Loucy (cell line): ENCODE measurements at regions not wholly inside any gene's neighbourhood (a gene's known extent, or its start where the extent isn't known, plus 50 kb on each side); places are given as distances from the start of the nearest gene placed in this dataset.

ENCODE experiments used
- H2AFZ ChIP-seq: fragments of 200-600 bp; sonication (generic); 2 replicates; pipeline ENCODE4 v1.6.0; 2016; ENCODE audit warnings: antibody characterized with exemption, mild to moderate bottlenecking, low read length, moderate library complexity
- H3F3A ChIP-seq: fragments of 200-600 bp; 2 replicates; pipeline ENCODE4 v1.6.0; 2016; ENCODE audit warnings: antibody characterized with exemption, low read depth, mild to moderate bottlenecking
- H3K27me3 ChIP-seq: fragments of 200-600 bp; sonication (generic); 2 replicates; pipeline ENCODE4 v1.6.1; 2014; ENCODE audit warnings: low read length, mild to moderate bottlenecking; ENCODE audit not compliant: insufficient read depth, poor library complexity, severe bottlenecking
- H3K36me3 ChIP-seq: fragments of 200-600 bp; sonication (generic); 2 replicates; pipeline ENCODE4 v1.6.1; 2016; ENCODE audit warnings: low read length; ENCODE audit not compliant: insufficient read depth
- H3K4me1 ChIP-seq: fragments of 200-600 bp; sonication (generic); 2 replicates; pipeline ENCODE4 v1.5.1; 2014; ENCODE audit warnings: low read length, mild to moderate bottlenecking; ENCODE audit not compliant: insufficient read depth, poor library complexity, severe bottlenecking
- H3K4me2 ChIP-seq: fragments of 200-600 bp; sonication (generic); 2 replicates; pipeline ENCODE4 v1.6.0; 2014; ENCODE audit warnings: antibody characterized with exemption, low read length, low read depth, mild to moderate bottlenecking; ENCODE audit not compliant: poor library complexity, severe bottlenecking
- H3K4me3 ChIP-seq: fragments of 200-600 bp; sonication (generic); 2 replicates; pipeline ENCODE4 v1.5.1; 2014; ENCODE audit warnings: low read length, mild to moderate bottlenecking, mixed read lengths; ENCODE audit not compliant: poor library complexity, severe bottlenecking
- H3K79me2 ChIP-seq: fragments of 200-600 bp; sonication (generic); 2 replicates; pipeline ENCODE4 v1.6.1; 2014; ENCODE audit warnings: low read length; ENCODE audit not compliant: insufficient read depth
- H3K9ac ChIP-seq: fragments of 200-600 bp; sonication (generic); 2 replicates; pipeline ENCODE4 v1.6.0; 2014; ENCODE audit warnings: mild to moderate bottlenecking, low read depth, low read length, moderate library complexity; ENCODE audit not compliant: poor library complexity, severe bottlenecking
- H3K9me2 ChIP-seq: fragments of 200-600 bp; sonication (generic); replicated peaks from 2 replicates; pipeline ENCODE4 v1.6.1; 2016; ENCODE audit warnings: low read depth, low read length, mixed read lengths
- H3K9me3 ChIP-seq: fragments of 200-600 bp; sonication (generic); 2 replicates; pipeline ENCODE4 v1.6.1; 2014; ENCODE audit warnings: mild to moderate bottlenecking, antibody characterized with exemption, low read length, low read depth; ENCODE audit not compliant: insufficient read depth
- H4K20me1 ChIP-seq: fragments of 200-600 bp; sonication (generic); 2 replicates; pipeline ENCODE4 v1.6.0; 2014; ENCODE audit warnings: antibody characterized with exemption, low read length, mild to moderate bottlenecking; ENCODE audit not compliant: insufficient read depth, poor library complexity, severe bottlenecking
- CTCF ChIP-seq: fragments of 200-600 bp; sonication (generic); conservative IDR thresholded peaks from 2 replicates; pipeline ENCODE4 v1.5.1; 2014; ENCODE audit warnings: mild to moderate bottlenecking, antibody characterized with exemption, low read length
- EZH2phosphoT487 ChIP-seq: fragments of 200-600 bp; IDR thresholded peaks from 2 replicates; pipeline ENCODE4 v1.6.1; 2018; ENCODE audit warnings: antibody characterized with exemption, mild to moderate bottlenecking, moderate library complexity, borderline replicate concordance

GRCh38 chr12:5204831-5205230 is 161.2 kb downstream of the KCNA5 start:
- Histone ChIP-seq H3K36me3 (no peaks in the 10 kb centered on the region), H3K4me2 (no peak overlapping the region), H2AFZ (no peak overlapping the region), H3K27me3 (no peaks in the 10 kb centered on the region), H4K20me1 (no peaks in the 10 kb centered on the region), H3K9me2 (no peaks in the 10 kb centered on the region), H3F3A (no peaks in the 10 kb centered on the region), H3K79me2 (no peaks in the 10 kb centered on the region), H3K4me3 (no peak overlapping the region), H3K9ac (no peak overlapping the region), H3K4me1 (no peaks in the 10 kb centered on the region), H3K9me3 (no peaks in the 10 kb centered on the region)
- TF ChIP-seq EZH2phosphoT487 (no peak), CTCF (no peak)

- H2AFZ ChIP-seq = no peak overlapping the region
- H3K4me1 ChIP-seq = no peaks in the 10 kb centered on the region
Measured at GRCh38 chr12:5206401-5207175, 162.9 kb downstream of the KCNA5 start.

GRCh38 chr12:5210179-5210922 is 166.7 kb downstream of the KCNA5 start:
- Histone ChIP-seq H3F3A (no peaks in the 10 kb centered on the region), H3K79me2 (no peaks in the 10 kb centered on the region), H3K27me3 (no peaks in the 10 kb centered on the region), H3K4me1 (no peaks in the 10 kb centered on the region), H3K9me2 (no peaks in the 10 kb centered on the region), H3K4me3 (no peak overlapping the region), H3K36me3 (no peaks in the 10 kb centered on the region), H4K20me1 (no peaks in the 10 kb centered on the region), H2AFZ (no peak overlapping the region), H3K4me2 (no peak overlapping the region), H3K9ac (no peak overlapping the region), H3K9me3 (no peaks in the 10 kb centered on the region)
- no peak for TF ChIP-seq EZH2phosphoT487
- no peak for TF ChIP-seq CTCF

More at GRCh38 chr12:5206401-5207175, 162.9 kb downstream of the KCNA5 start:
- no peak overlapping the region for H3K4me2 ChIP-seq
- no peaks in the 10 kb centered on the region for H3K9me3 ChIP-seq
- H3K27me3 ChIP-seq = no peaks in the 10 kb centered on the region
- TF ChIP-seq CTCF = no peak
- TF ChIP-seq EZH2phosphoT487 = no peak
- H3K36me3 ChIP-seq = no peaks in the 10 kb centered on the region
- no peaks in the 10 kb centered on the region for H3F3A ChIP-seq
- H3K79me2 ChIP-seq = no peaks in the 10 kb centered on the region
- no peaks in the 10 kb centered on the region for H4K20me1 ChIP-seq
- no peak overlapping the region for H3K4me3 ChIP-seq
- no peak overlapping the region for H3K9ac ChIP-seq
- H3K9me2 ChIP-seq = no peaks in the 10 kb centered on the region
